ENCODE measurements at regions not wholly inside any gene's neighbourhood (a gene's known extent, or its start where the extent isn't known, plus 50 kb on each side); places are given as distances from the start of the nearest gene placed in this dataset.

GRCh38 chr11:19323502-19323901 is 82.8 kb upstream of the E2F8 start:
- POLR2A ChIA-PET (ENCODE audit: low non-redundant PET) = no interaction called here
- Histone ChIP-seq H3K27me3 (replicated peaks; ENCODE audit: insufficient read depth, low read depth, low read length, poor library complexity) (peaks cover 7% of the 10 kb centered on the region), H3K36me3 (ENCODE audit: insufficient read depth, low read length, poor library complexity, severe bottlenecking) (no peaks in the 10 kb centered on the region), H3K27ac (ENCODE audit: low read depth, low read length, poor library complexity, severe bottlenecking) (no peak overlapping the region), H3K9me3 (ENCODE audit: low read depth, low read length, poor library complexity, severe bottlenecking) (no peaks in the 10 kb centered on the region), H3K4me1 (ENCODE audit: insufficient read depth, low read length, poor library complexity, severe bottlenecking) (no peaks in the 10 kb centered on the region), H3K4me3 (ENCODE audit: low read depth, low read length, poor library complexity, severe bottlenecking) (no peak overlapping the region)
- no peak for DNase-seq (ENCODE audit: low spot score)
- intact Hi-C loops (cut with micrococcal nuclease; ENCODE audit: unreplicated experiment) = no loop called here
- BruUV-seq (replicated peaks) = no TSS peak
- TF ChIP-seq EZH2 (IDR thresholded peaks at IDR 0.05; ENCODE audit: borderline replicate concordance, low read depth, low read length, poor library complexity, severe bottlenecking) (no peak), CTCF (conservative IDR thresholded peaks at IDR 0.05; ENCODE audit: low read depth, low read length) (no peak)
- CTCF ChIA-PET = interaction anchor here (0.6 kb wide), 1 partner anchor 580 kb away, joined by 3 read pairs; no protein-coding TSS in a partner anchor

- TF ChIP-seq CTCF (conservative IDR thresholded peaks at IDR 0.05; ENCODE audit: low read depth, low read length) (no peak), EZH2 (IDR thresholded peaks at IDR 0.05; ENCODE audit: borderline replicate concordance, low read depth, low read length, poor library complexity, severe bottlenecking) (no peak)
- Histone ChIP-seq H3K4me1 (ENCODE audit: insufficient read depth, low read length, poor library complexity, severe bottlenecking) (no peaks in the 10 kb centered on the region), H3K9me3 (ENCODE audit: low read depth, low read length, poor library complexity, severe bottlenecking) (no peaks in the 10 kb centered on the region), H3K4me3 (ENCODE audit: low read depth, low read length, poor library complexity, severe bottlenecking) (no peak overlapping the region), H3K27ac (ENCODE audit: low read depth, low read length, poor library complexity, severe bottlenecking) (no peak overlapping the region), H3K36me3 (ENCODE audit: insufficient read depth, low read length, poor library complexity, severe bottlenecking) (no peaks in the 10 kb centered on the region), H3K27me3 (replicated peaks; ENCODE audit: insufficient read depth, low read depth, low read length, poor library complexity) (peaks cover 7% of the 10 kb centered on the region)
- no TSS peak for BruUV-seq (replicated peaks)
- intact Hi-C loops (cut with micrococcal nuclease; ENCODE audit: unreplicated experiment) = no loop called here
- ChIA-PET POLR2A (ENCODE audit: low non-redundant PET) (no interaction called here), CTCF (no interaction called here)
- DNase-seq (ENCODE audit: low spot score) = no peak
These were observed 80.6 kb upstream of the E2F8 start for GRCh38 chr11:19321351-19321750.

GRCh38 chr11:19320827-19321226 is 80.1 kb upstream of the E2F8 start:
- Histone ChIP-seq H3K27ac (ENCODE audit: low read depth, low read length, poor library complexity, severe bottlenecking) (no peak overlapping the region), H3K9me3 (ENCODE audit: low read depth, low read length, poor library complexity, severe bottlenecking) (no peaks in the 10 kb centered on the region), H3K4me1 (ENCODE audit: insufficient read depth, low read length, poor library complexity, severe bottlenecking) (no peaks in the 10 kb centered on the region), H3K4me3 (ENCODE audit: low read depth, low read length, poor library complexity, severe bottlenecking) (no peak overlapping the region), H3K36me3 (ENCODE audit: insufficient read depth, low read length, poor library complexity, severe bottlenecking) (no peaks in the 10 kb centered on the region), H3K27me3 (replicated peaks; ENCODE audit: insufficient read depth, low read depth, low read length, poor library complexity) (peaks cover 7% of the 10 kb centered on the region)
- TF ChIP-seq EZH2 (IDR thresholded peaks at IDR 0.05; ENCODE audit: borderline replicate concordance, low read depth, low read length, poor library complexity, severe bottlenecking) (no peak), CTCF (conservative IDR thresholded peaks at IDR 0.05; ENCODE audit: low read depth, low read length) (no peak)
- no peak for DNase-seq (ENCODE audit: low spot score)
- intact Hi-C loops (cut with micrococcal nuclease; ENCODE audit: unreplicated experiment) = no loop called here
- POLR2A ChIA-PET (ENCODE audit: low non-redundant PET) = no interaction called here
- CTCF ChIA-PET = no interaction called here
- BruUV-seq (replicated peaks) = no TSS peak

All from A673 (cell line).